ENCODE measurements at regions not wholly inside any gene's neighbourhood (a gene's known extent, or its start where the extent isn't known, plus 50 kb on each side); places are given as distances from the start of the nearest gene placed in this dataset.

GRCh38 chr3:159169828-159170227, 368.0 kb downstream of the MFSD1 start:
- no peak for DNase-seq (ENCODE audit: low read depth in 2 of 2)

DNA sequence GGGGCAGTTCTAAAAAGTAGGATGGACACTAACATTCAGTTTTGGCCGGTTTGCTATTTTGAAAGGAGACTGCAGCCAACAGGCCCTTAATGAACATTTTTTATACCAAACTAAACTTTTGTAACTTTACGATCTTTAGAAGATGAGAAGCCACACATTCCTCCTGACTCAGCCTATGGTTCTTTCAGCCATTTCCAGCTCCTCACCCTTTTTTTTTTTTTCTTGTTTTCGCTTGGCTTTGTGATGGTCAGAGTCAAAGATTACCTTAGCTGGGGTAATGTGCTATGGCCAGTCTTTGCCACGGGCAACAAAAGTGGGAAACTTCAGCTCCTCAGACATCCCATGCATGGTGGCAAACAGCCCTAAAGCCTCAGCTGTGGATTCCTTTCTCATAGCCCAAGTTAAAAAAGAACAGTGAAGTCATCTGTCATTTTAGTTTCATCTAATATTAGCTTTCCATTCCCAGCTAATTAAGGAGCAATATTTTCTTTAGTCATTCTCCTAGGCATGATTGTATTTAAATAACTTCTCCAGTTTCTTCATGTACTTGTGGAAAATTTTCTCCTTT, 368.7 kb downstream of the MFSD1 start:
- no peak for DNase-seq (ENCODE audit: low read depth in 2 of 2)

GRCh38 chr3:159171333-159171732, 369.5 kb downstream of the MFSD1 start:
- no peak for DNase-seq (ENCODE audit: low read depth in 2 of 2)

GRCh38 chr3:159172473-159172872, 370.6 kb downstream of the MFSD1 start:
- no peak for DNase-seq (ENCODE audit: low read depth in 2 of 2)

- no peak for DNase-seq (ENCODE audit: low read depth in 2 of 2)
Measured at GRCh38 chr3:159174715-159175692, 373.1 kb downstream of the MFSD1 start.

DNA sequence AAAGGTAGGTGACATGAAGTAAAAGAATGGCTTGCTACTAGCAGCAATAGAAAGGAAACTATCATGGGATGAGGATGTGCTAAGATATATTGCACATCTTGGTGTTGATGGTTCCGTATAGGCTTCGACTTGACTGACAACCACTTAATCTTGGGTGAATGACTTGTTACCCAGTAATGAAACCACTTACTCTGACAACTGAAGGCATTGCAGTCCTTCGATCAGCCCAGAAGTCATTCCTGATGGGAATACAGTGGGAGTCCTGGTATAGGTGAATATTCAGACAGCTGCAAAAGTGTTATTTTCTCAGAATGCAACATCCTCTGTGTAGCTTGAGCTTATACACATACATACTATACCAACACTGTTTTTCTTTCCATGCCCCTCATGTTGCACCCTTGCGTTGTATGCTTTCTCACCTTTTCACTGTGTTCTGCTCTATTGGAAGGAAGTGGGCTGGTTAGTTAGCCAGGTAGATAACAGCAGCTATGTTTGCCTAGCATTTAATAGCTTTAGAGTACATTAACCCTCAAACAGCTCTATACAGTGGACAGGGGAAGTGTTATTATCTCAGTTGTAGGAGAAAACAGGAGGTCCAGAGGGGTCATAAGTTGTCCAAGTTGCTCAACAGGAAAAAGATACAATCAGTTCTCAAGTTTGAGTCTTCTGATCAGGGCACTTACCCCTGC, 376.5 kb downstream of the MFSD1 start:
- DNase-seq (ENCODE audit: low read depth in 2 of 2) = no peak

DNA sequence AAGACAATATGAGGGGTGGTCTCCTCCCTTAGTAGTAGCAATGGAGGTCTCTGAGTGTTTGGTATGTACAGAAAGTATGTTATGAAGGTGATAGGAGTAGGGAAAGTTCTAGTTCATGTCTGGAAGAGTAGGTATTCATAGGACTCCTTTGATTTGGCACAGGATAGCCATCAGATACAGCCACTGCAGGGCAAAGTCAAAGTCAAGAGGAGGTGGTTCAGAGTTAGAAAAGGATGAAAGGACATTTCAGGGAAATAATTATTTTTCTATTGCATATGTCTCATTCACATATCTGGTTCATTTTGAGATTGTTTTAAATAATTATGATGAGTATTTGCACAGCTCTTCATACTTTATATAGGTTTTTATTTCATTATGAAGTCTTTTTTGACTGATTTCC, 381.1 kb downstream of the MFSD1 start:
- DNase-seq (ENCODE audit: low read depth in 2 of 2) = no peak

- no peak for DNase-seq (ENCODE audit: low read depth in 2 of 2)
Measured at GRCh38 chr3:159185443-159186050, 383.7 kb downstream of the MFSD1 start.

GRCh38 chr3:159186581-159186980, 384.7 kb downstream of the MFSD1 start:
- DNase-seq (ENCODE audit: low read depth in 2 of 2) = no peak

- no peak for DNase-seq (ENCODE audit: low read depth in 2 of 2)
Measured at GRCh38 chr3:159187232-159187631, 385.4 kb downstream of the MFSD1 start.

DNA sequence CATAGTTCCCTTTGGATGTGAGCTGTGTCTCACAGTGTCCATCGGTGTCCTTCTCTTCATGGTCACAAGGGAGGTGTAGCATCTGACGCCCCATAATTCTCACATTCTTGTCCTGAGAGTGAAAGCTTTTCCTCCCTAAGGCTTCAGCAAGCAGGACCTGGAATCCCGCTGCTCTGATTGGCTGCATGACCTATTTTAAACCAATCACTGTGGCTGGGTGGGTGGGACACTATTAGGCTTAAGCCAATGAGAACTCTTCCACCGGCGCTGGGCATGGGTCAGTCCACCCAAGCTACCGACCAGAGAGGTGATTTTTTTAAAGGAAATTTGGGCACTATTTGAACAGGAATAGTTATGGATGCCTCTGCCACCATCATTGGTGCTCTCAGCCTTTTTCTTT, 385.9 kb downstream of the MFSD1 start:
- DNase-seq (ENCODE audit: low read depth in 2 of 2) = no peak

DNA sequence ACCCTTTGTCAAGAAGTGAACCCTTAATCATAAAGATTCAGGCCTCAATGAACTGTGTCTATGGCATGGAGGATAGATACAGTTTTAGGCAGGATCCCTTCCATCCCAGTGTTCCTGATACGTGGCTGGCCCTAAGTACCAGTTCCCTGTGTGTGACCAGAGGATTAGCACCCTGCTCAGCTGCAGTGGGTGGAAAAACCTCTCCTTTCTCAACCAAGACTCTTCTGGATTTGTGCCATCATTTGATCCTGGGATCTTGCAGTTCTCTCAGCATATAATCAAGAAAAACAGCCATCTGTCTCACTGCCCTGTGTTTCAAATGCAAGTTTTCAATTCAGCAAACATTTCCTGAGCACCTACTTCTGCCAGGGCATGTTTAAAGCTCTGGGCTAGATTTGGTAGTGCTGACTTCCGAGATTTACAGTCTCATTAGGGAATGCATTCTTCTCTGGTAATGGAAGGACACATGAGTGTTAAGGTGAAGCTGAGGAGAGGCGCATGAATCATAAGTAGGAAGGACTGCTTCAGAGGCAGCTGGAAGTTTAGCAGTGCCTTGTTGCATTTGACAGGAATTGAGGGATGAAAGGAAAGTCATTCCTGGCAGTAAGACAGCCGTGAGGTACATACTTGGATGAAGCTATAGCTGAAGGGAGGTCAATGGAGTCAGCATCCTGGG, 388.3 kb downstream of the MFSD1 start:
- no peak for DNase-seq (ENCODE audit: low read depth in 2 of 2)

- no peak for DNase-seq (ENCODE audit: low read depth in 2 of 2)
Measured at GRCh38 chr3:159191447-159191846, 389.6 kb downstream of the MFSD1 start.

GRCh38 chr3:159196359-159196758, 394.5 kb downstream of the MFSD1 start:
- DNase-seq (ENCODE audit: low read depth in 2 of 2) = no peak

DNA sequence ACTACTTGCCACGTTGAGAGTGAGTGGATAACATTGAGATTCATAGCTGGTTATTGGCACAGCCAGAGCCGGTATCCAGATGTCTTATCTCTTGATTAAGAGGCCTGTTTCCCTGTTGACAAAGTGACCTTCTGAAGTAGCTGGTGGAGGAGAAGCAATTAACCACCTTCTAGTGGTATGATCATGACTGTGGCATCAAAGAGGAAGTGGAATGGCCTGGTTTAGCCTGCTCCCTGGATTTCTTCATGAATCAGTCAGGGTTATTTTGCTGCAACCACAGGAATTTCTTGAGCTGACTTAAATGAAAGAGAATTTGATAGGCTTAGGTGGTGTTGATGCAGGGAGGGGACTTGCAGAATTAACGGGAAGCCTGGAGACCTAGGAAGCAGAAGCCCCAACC, 398.3 kb downstream of the MFSD1 start:
- DNase-seq (ENCODE audit: low read depth in 2 of 2) = no peak

GRCh38 chr3:159208050-159208449, 406.2 kb downstream of the MFSD1 start:
- DNase-seq (ENCODE audit: low read depth in 2 of 2) = no peak

GRCh38 chr3:159209459-159209858, 407.6 kb downstream of the MFSD1 start:
- DNase-seq (ENCODE audit: low read depth in 2 of 2) = no peak

DNA sequence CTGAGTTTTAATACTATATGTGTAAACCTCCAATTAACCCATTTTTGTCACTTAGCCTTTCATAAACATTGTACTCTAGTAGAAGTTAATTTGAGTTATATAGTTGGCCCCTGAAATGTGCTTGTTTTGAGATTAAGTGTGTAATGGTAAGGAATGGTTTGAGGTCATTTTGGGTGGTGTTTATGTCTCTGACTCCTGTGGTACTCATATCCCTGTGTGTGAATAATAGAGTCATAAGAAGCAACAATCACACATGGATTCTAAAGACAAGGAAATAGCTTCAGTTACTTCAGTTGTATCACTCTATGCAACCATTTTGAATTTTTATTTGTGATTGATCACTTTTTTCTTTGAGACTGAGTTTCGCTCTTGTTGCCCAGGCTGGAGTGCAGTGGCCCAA, 408.5 kb downstream of the MFSD1 start:
- no peak for DNase-seq (ENCODE audit: low read depth in 2 of 2)

DNA sequence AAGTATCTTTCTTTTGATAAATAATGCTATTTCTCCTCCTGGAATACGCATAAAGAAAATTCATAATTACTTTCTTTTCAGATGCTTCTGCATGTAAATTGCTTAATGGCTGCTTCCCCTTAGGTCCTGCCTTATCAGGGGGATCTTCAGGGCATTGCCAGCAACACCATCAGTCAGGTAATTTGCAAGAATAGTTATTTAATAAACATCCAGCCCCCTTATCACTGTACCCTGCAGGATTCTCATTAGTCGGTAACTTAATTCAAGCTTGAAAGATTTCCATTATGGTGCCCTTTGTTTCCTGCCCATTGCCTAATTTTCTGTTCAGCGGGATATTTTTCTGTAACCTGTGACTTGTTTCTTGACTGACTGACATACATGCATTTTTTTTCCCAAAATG, 414.5 kb downstream of the MFSD1 start:
- DNase-seq (ENCODE audit: low read depth in 2 of 2) = no peak

DNA sequence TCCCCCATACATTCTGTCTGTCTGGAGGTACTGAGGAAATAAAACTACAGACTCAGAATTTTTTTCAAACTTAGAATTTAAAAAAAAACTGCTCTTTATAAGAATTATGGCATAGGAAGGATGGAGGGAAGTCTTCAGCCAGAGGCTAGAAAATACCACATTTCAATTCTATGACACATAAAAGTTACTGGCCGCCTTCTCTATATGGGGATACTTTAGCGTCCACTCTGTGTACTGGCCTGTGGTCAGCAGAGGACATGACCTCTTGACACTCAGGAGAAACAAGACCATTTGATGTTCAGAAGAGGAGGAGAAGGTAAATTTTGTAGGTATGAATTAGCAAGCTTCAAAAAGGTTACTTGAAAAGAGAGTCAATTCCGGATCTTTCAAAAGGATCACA, 417.4 kb downstream of the MFSD1 start:
- DNase-seq (ENCODE audit: low read depth in 2 of 2) = no peak

- DNase-seq (ENCODE audit: low read depth in 2 of 2) = no peak
Measured at GRCh38 chr3:159221335-159221734, 419.5 kb downstream of the MFSD1 start.

All from stimulated activated CD8-positive, alpha-beta memory T cell treated with anti-CD3 and anti-CD28 coated beads, Interleukin-15, amount 100 ng/mL, for 48 hours (primary cell).